Tibial nerve (tissue), 4 donors: ENCODE measurements at regions not wholly inside any gene's neighbourhood (a gene's known extent, or its start where the extent isn't known, plus 50 kb on each side); places are given as distances from the start of the nearest gene placed in this dataset.

ENCODE experiments used
- DNase-seq, 2 donors: peaks; one replicate each; pipeline ENCODE4 v3.0.0-alpha.2; 2019; ENCODE audit warnings: low spot score in 2 of 2
- H3K27ac ChIP-seq, 4 donors: fragments of 200-600 bp; sonication (generic) in 3 of 4; one replicate each; pipeline ENCODE4 v1.5.1; 2017 to 2019; ENCODE audit warnings: mild to moderate bottlenecking in 1 of 4
- H3K27me3 ChIP-seq, 2 donors: fragments of 200-600 bp; sonication (generic) in 1 of 2; one replicate each; pipeline versions ENCODE4 v1.5.1 to v1.6.0; 2017 to 2019
- H3K36me3 ChIP-seq, 3 donors: fragments of 200-600 bp; sonication (generic); one replicate each; pipeline ENCODE4 v1.5.1; 2018 to 2019
- H3K4me1 ChIP-seq, 4 donors: fragments of 200-600 bp; sonication (generic) in 3 of 4; one replicate each; pipeline ENCODE4 v1.5.1; 2017 to 2019
- H3K4me3 ChIP-seq, 4 donors: fragments of 200-600 bp; sonication (generic) in 3 of 4; one replicate each; pipeline ENCODE4 v1.5.1; 2017 to 2019; ENCODE audit warnings: mild to moderate bottlenecking in 1 of 4, moderate library complexity in 1 of 4
- H3K9me3 ChIP-seq, 4 donors: fragments of 200-600 bp; sonication (generic) in 3 of 4; one replicate each; pipeline ENCODE4 v1.5.1; 2017 to 2019
- CTCF ChIP-seq, 5 experiments: fragments of 200-600 bp in 3 of 5; fragments of 450-650 bp in 2 of 5; sonication (generic) in 3 of 5; IDR thresholded peaks; one replicate each; pipeline ENCODE4 v1.5.1; 2016 to 2019; ENCODE audit warnings: antibody characterized with exemption in 5 of 5, mild to moderate bottlenecking in 3 of 5, moderate library complexity in 2 of 5
- EP300 ChIP-seq, 2 donors: sonication (generic); formaldehyde crosslinking; IDR thresholded peaks; one replicate each; pipeline ENCODE4 v1.6.1; 2017; ENCODE audit warnings: antibody characterized with exemption in 2 of 2, mild to moderate bottlenecking in 1 of 2
- POLR2A ChIP-seq, 2 donors: fragments of 450-650 bp; IDR thresholded peaks; one replicate each; pipeline ENCODE4 v1.6.1; 2017; ENCODE audit warnings: antibody characterized with exemption in 2 of 2, mild to moderate bottlenecking in 2 of 2, moderate library complexity in 2 of 2
- WGBS, 2 donors: methylation state at CpG; one replicate each; pipeline ENCODE4 v1.1.5; 2018; 5-methylcytosine and 5-hydroxymethylcytosine counted together

GRCh38 chr10:128734734-128735133, 608.5 kb upstream of the MKI67 start:
- 85 to 91% methylated on average over 9 of the region's 9 CpGs for WGBS, 2 donors
- TF ChIP-seq EP300 (IDR thresholded peaks at IDR 0.05), result no peak
- no peak for TF ChIP-seq POLR2A (IDR thresholded peaks at IDR 0.05)
- TF ChIP-seq CTCF (IDR thresholded peaks at IDR 0.05), result no peak
- no peaks in the 10 kb centered on the region for H3K36me3 ChIP-seq

GRCh38 chr10:128735996-128736395, 609.8 kb upstream of the MKI67 start:
- Histone ChIP-seq H3K27ac (no peak overlapping the region), H3K9me3 (no peaks in the 10 kb centered on the region), H3K4me1 (no peaks in the 10 kb centered on the region), H3K4me3 (no peak overlapping the region), H3K36me3 (no peaks in the 10 kb centered on the region), H3K27me3 (no peaks in the 10 kb centered on the region)
- TF ChIP-seq POLR2A (IDR thresholded peaks at IDR 0.05) (no peak), EP300 (IDR thresholded peaks at IDR 0.05) (no peak), CTCF (IDR thresholded peaks at IDR 0.05) (no peak)
- no peak for DNase-seq
- 75 to 80% methylated on average over 8 of the region's 8 CpGs for WGBS, 2 donors

More at GRCh38 chr10:128734734-128735133, 608.5 kb upstream of the MKI67 start:
- Histone ChIP-seq H3K9me3 (no peaks in the 10 kb centered on the region), H3K27me3 (no peaks in the 10 kb centered on the region), H3K4me3 (no peak overlapping the region), H3K27ac (no peak overlapping the region), H3K4me1 (no peaks in the 10 kb centered on the region)
- no peak for DNase-seq

GRCh38 chr10:128738386-128738915, 612.2 kb upstream of the MKI67 start:
- Histone ChIP-seq H3K9me3 (no peaks in the 10 kb centered on the region), H3K4me1 (no peaks in the 10 kb centered on the region), H3K27ac (no peak overlapping the region), H3K27me3 (no peaks in the 10 kb centered on the region), H3K4me3 (no peak overlapping the region), H3K36me3 (no peaks in the 10 kb centered on the region)
- TF ChIP-seq CTCF (IDR thresholded peaks at IDR 0.05) (no peak), POLR2A (IDR thresholded peaks at IDR 0.05) (no peak), EP300 (IDR thresholded peaks at IDR 0.05) (no peak)
- 52 to 56% methylated on average over 11 of the region's 11 CpGs for whole genome bisulfite sequencing, 2 donors
- DNase-seq, result no peak

- WGBS, 2 donors, result 87 to 88% methylated on average over 9 of the region's 9 CpGs
- no peak for TF ChIP-seq CTCF (IDR thresholded peaks at IDR 0.05)
- no peak for TF ChIP-seq POLR2A (IDR thresholded peaks at IDR 0.05)
- TF ChIP-seq EP300 (IDR thresholded peaks at IDR 0.05), result no peak
- Histone ChIP-seq H3K9me3 (no peaks in the 10 kb centered on the region), H3K36me3 (no peaks in the 10 kb centered on the region), H3K27me3 (no peaks in the 10 kb centered on the region), H3K27ac (no peak overlapping the region), H3K4me1 (no peaks in the 10 kb centered on the region), H3K4me3 (no peak overlapping the region)
- DNase-seq, result no peak
Measured at GRCh38 chr10:128739930-128740329, 613.7 kb upstream of the MKI67 start.

- 54 to 55% methylated on average over 4 of the region's 4 CpGs for WGBS, 2 donors
- no peaks in the 10 kb centered on the region for H3K27me3 ChIP-seq
- DNase-seq, result no peak
- H3K27ac ChIP-seq, result no peak overlapping the region
- no peak overlapping the region for H3K4me3 ChIP-seq
- H3K36me3 ChIP-seq, result no peaks in the 10 kb centered on the region
- TF ChIP-seq EP300 (IDR thresholded peaks at IDR 0.05), result no peak
- no peak for TF ChIP-seq POLR2A (IDR thresholded peaks at IDR 0.05)
- no peaks in the 10 kb centered on the region for H3K4me1 ChIP-seq
- no peaks in the 10 kb centered on the region for H3K9me3 ChIP-seq
Measured at GRCh38 chr10:128741180-128741579, 615.0 kb upstream of the MKI67 start.

GRCh38 chr10:128741680-128742079, 615.5 kb upstream of the MKI67 start:
- no peak overlapping the region for H3K4me3 ChIP-seq
- no peaks in the 10 kb centered on the region for H3K36me3 ChIP-seq
- TF ChIP-seq POLR2A (IDR thresholded peaks at IDR 0.05) (no peak), CTCF (IDR thresholded peaks at IDR 0.05) (no peak), EP300 (IDR thresholded peaks at IDR 0.05) (no peak)
- WGBS, 2 donors, result 67% methylated on average over 5 of the region's 5 CpGs
- no peak for DNase-seq
- H3K27ac ChIP-seq, result no peak overlapping the region
- H3K4me1 ChIP-seq, result no peaks in the 10 kb centered on the region
- no peaks in the 10 kb centered on the region for H3K9me3 ChIP-seq
- no peaks in the 10 kb centered on the region for H3K27me3 ChIP-seq
